ENCODE measurements at regions not wholly inside any gene's neighbourhood (a gene's known extent, or its start where the extent isn't known, plus 50 kb on each side); places are given as distances from the start of the nearest gene placed in this dataset.

DNA sequence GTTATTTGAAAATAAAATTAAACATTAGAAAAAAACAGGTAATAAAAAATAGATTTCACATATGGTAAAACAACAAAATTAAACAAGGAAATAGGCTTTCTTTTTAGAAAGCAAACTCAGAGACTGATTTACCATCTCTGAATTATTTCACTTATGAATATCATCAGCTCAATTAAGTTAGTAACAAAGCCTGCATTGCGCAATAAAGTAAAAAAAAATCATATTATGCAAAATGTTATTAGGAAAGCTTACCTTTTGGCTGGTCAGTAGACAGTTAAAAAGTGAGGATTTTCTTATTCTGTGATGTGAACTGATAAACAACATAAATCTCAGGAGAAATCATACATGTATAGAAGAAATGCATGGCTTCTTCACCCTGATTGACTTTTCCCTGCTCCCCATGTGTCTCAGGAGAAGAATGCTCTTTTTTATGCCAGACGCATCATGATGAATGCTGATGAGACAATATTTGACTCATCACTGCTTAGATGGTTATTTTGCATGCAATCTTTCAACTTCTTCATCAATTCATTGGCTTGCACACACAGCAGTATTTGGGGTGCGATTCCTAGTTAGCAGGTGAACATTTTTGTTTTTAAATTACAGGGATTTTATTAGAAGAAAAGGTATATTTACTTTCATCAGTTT, 124.5 kb upstream of the USP15 start:
- Histone ChIP-seq H3K9me1 (ENCODE audit: control insufficient read depth, insufficient read depth, low read length) (no peaks in the 10 kb centered on the region), H2AFZ (ENCODE audit: low read depth, low read length) (no peak overlapping the region), H3K4me1 (replicated peaks in 1 of 2; ENCODE audit: control insufficient read depth in 2 of 2, insufficient read depth in 2 of 2, low read length in 2 of 2) (peaks cover 0 to 9% of the 10 kb centered on the region in 2 experiments; a peak in 2 of 5 replicates), H3K27me3 (ENCODE audit: control insufficient read depth in 2 of 2, insufficient read depth in 2 of 2, low read length in 2 of 2) (no peaks in the 10 kb centered on the region), H3K4me3 (no peak overlapping the region), H3K9me3 (replicated peaks; ENCODE audit: control insufficient read depth, insufficient read depth, low read depth, low read length) (no peaks in the 10 kb centered on the region), H3K4me2 (ENCODE audit: insufficient read depth, low read length) (no peak overlapping the region), H3K79me2 (ENCODE audit: control insufficient read depth, insufficient read depth, low read length) (no peaks in the 10 kb centered on the region), H3K9ac (ENCODE audit: insufficient read depth in 1 of 2, low read depth in 2 of 2, low read length in 2 of 2) (no peak overlapping the region), H4K20me1 (replicated peaks; ENCODE audit: control insufficient read depth, insufficient read depth, low read length) (no peaks in the 10 kb centered on the region), H3K36me3 (ENCODE audit: control insufficient read depth, insufficient read depth, low read length) (no peaks in the 10 kb centered on the region), H3K27ac (ENCODE audit: extremely low read depth, low read depth, low read length) (no peak overlapping the region)
- ChIA-PET CTCF (ENCODE audit: low intra/inter-chr PET ratio) (no interaction called here), POLR2A (no interaction called here)
- FAIRE-seq (no peak), DNase-seq (ENCODE audit: extremely low read depth in 1 of 4, low spot score in 3 of 4) (no peak), ATAC-seq (no peak)
- intact Hi-C loops (cut with micrococcal nuclease): no loop called here
- 0% methylated on average over 3 of the region's 3 CpGs for WGBS (ENCODE audit: insufficient coverage, low coverage, missing lambda C conversion rate)
- BruUV-seq (replicated peaks): no TSS peak
- TF ChIP-seq MCM3 (IDR thresholded peaks at IDR 0.05) (no peak), ZNF316 (IDR thresholded peaks at IDR 0.05) (peak; percentile 51; the same call in 1 of the 2 replicates), ZNF165 (CRISPR knock-in tag; IDR thresholded peaks at IDR 0.05; ENCODE audit: borderline replicate concordance) (no peak), KAT7 (CRISPR knock-in tag; IDR thresholded peaks at IDR 0.05; ENCODE audit: borderline replicate concordance) (no peak), ETS2 (tag; IDR thresholded peaks at IDR 0.05; ENCODE audit: borderline replicate concordance, poor library complexity, severe bottlenecking) (no peak), ZNF766 (CRISPR knock-in tag; conservative IDR thresholded peaks at IDR 0.05) (no peak), MAFG (tag; conservative IDR thresholded peaks at IDR 0.05) (peak; percentile 24; the same call in 1 of the 2 replicates), ZNF644 (tag; IDR thresholded peaks at IDR 0.05; ENCODE audit: low read depth) (no peak), HDAC8 (tag; IDR thresholded peaks at IDR 0.05) (no peak), CEBPG (CRISPR knock-in tag; IDR thresholded peaks at IDR 0.05) (no peak), CEBPG (tag; conservative IDR thresholded peaks at IDR 0.05 in 1 of 2, IDR thresholded peaks at IDR 0.05 in 1 of 2) (peak; percentile 59 to 97), CEBPB (tag; IDR thresholded peaks at IDR 0.05) (peak; percentile 92), SRSF9 (IDR thresholded peaks at IDR 0.05; ENCODE audit: borderline replicate concordance, low read depth, low read length) (no peak), MTA3 (IDR thresholded peaks at IDR 0.05; ENCODE audit: borderline replicate concordance) (no peak), FOXK1 (CRISPR knock-in tag; IDR thresholded peaks at IDR 0.05; ENCODE audit: borderline replicate concordance) (no peak), MAFF (IDR thresholded peaks at IDR 0.05; ENCODE audit: low read length) (0 out of 2 replicates have a peak, but pooled peaks have one; percentile 11), C11orf30 (IDR thresholded peaks at IDR 0.05; ENCODE audit: low read depth) (peak; percentile 41; the same call in 1 of the 2 replicates), IFI16 (CRISPR knock-in tag; IDR thresholded peaks at IDR 0.05) (no peak), ATF1 (CRISPR knock-in tag; IDR thresholded peaks at IDR 0.05) (no peak), ATF1 (tag; IDR thresholded peaks at IDR 0.05) (no peak)
- TF ChIP-seq, protein P1, sequence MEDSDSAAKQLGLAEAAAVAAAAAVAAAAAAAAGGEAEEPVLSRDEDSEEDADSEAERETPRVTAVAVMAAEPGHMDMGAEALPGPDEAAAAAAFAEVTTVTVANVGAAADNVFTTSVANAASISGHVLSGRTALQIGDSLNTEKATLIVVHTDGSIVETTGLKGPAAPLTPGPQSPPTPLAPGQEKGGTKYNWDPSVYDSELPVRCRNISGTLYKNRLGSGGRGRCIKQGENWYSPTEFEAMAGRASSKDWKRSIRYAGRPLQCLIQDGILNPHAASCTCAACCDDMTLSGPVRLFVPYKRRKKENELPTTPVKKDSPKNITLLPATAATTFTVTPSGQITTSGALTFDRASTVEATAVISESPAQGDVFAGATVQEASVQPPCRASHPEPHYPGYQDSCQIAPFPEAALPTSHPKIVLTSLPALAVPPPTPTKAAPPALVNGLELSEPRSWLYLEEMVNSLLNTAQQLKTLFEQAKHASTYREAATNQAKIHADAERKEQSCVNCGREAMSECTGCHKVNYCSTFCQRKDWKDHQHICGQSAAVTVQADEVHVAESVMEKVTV (CRISPR knock-in tag; IDR thresholded peaks at IDR 0.05): no peak
- in situ Hi-C loops (cut with MboI): no loop called here

All from K562 (cell line).